SK-N-MC (cell line): ENCODE measurements at regions not wholly inside any gene's neighbourhood (a gene's known extent, or its start where the extent isn't known, plus 50 kb on each side); places are given as distances from the start of the nearest gene placed in this dataset.

Experiments used
- EZH2 ChIP-seq: fragments of 200-600 bp; sonication (generic); IDR thresholded peaks from one replicate; pipeline ENCODE4 v1.6.1; 2017; ENCODE audit warnings: antibody characterized with exemption
- FOXP2 ChIP-seq: optimal IDR thresholded peaks from 2 replicates; pipeline ENCODE3; 2011; ENCODE audit warnings: mild to moderate bottlenecking, moderate library complexity; ENCODE audit not compliant: insufficient read depth; ENCODE audit errors: extremely low read length, control extremely low read depth
- POLR2AphosphoS5 ChIP-seq: IDR thresholded peaks from 2 replicates; pipeline ENCODE4 v1.6.1; 2012; ENCODE audit warnings: mild to moderate bottlenecking, low read depth, low read length, borderline replicate concordance

GRCh38 chr11:25755381-25755780 is 576.5 kb upstream of the ANO3 start:
- TF ChIP-seq EZH2 (no peak), POLR2AphosphoS5 (no peak), FOXP2 (no peak)
